ENCODE measurements at regions not wholly inside any gene's neighbourhood (a gene's known extent, or its start where the extent isn't known, plus 50 kb on each side); places are given as distances from the start of the nearest gene placed in this dataset.

GRCh38 chr2:16154061-16154460 is 213.7 kb downstream of the MYCN start:
- no peak for ATAC-seq (ENCODE audit: insufficient read depth, low FRiP score)
- H3K4me1 ChIP-seq (ENCODE audit: control insufficient read depth in 5 of 5, insufficient read depth in 5 of 5, low read length in 5 of 5) = peaks cover 0 to 9% (median 4%) of the 10 kb centered on the region in 5 donors
- no peak for DNase-seq
- WGBS, 2 donors = 93 to 95% methylated on average over 4 of the region's 4 CpGs
- no peak overlapping the region for H3K9ac ChIP-seq (ENCODE audit: insufficient read depth in 1 of 2, low read length in 2 of 2)
- H3K4me3 ChIP-seq = no peak overlapping the region
- H3K27me3 ChIP-seq (ENCODE audit: control insufficient read depth in 3 of 3, insufficient read depth in 3 of 3, low read length in 2 of 3) = no peaks in the 10 kb centered on the region
- no peak for TF ChIP-seq CTCF (IDR thresholded peaks at IDR 0.05; ENCODE audit: control extremely low read depth, extremely low read depth)
- H3K27ac ChIP-seq (ENCODE audit: low read depth in 1 of 2, low read length in 1 of 2) = no peak overlapping the region
- no peaks in the 10 kb centered on the region for H3K36me3 ChIP-seq (ENCODE audit: control insufficient read depth in 4 of 4, insufficient read depth in 4 of 4, low read length in 4 of 4)
- peaks cover 0 to 3% (median 0%) of the 10 kb centered on the region in 4 donors for H3K9me3 ChIP-seq (ENCODE audit: control insufficient read depth in 4 of 4, insufficient read depth in 3 of 4, low read length in 3 of 4)

- DNase-seq (no peak), ATAC-seq (ENCODE audit: insufficient read depth, low FRiP score) (no peak)
- no peaks in the 10 kb centered on the region for H3K36me3 ChIP-seq (ENCODE audit: control insufficient read depth in 4 of 4, insufficient read depth in 4 of 4, low read length in 4 of 4)
- no peaks in the 10 kb centered on the region for H3K27me3 ChIP-seq (ENCODE audit: control insufficient read depth in 3 of 3, insufficient read depth in 3 of 3, low read length in 2 of 3)
- H3K9me3 ChIP-seq (ENCODE audit: control insufficient read depth in 4 of 4, insufficient read depth in 3 of 4, low read length in 3 of 4) = peaks cover 0 to 3% (median 0%) of the 10 kb centered on the region in 4 donors
- TF ChIP-seq CTCF (IDR thresholded peaks at IDR 0.05; ENCODE audit: control extremely low read depth, extremely low read depth) = no peak
- no peak overlapping the region for H3K4me3 ChIP-seq
- H3K9ac ChIP-seq (ENCODE audit: insufficient read depth in 1 of 2, low read length in 2 of 2) = no peak overlapping the region
- peaks cover 0 to 9% (median 4%) of the 10 kb centered on the region in 5 donors for H3K4me1 ChIP-seq (ENCODE audit: control insufficient read depth in 5 of 5, insufficient read depth in 5 of 5, low read length in 5 of 5)
- H3K27ac ChIP-seq (ENCODE audit: low read depth in 1 of 2, low read length in 1 of 2) = no peak overlapping the region
These were observed 213.3 kb downstream of the MYCN start for GRCh38 chr2:16153754-16154035.

GRCh38 chr2:16152928-16153753 is 212.8 kb downstream of the MYCN start:
- no peak overlapping the region for H3K9ac ChIP-seq (ENCODE audit: insufficient read depth in 1 of 2, low read length in 2 of 2)
- no peak overlapping the region for H3K27ac ChIP-seq (ENCODE audit: low read depth in 1 of 2, low read length in 1 of 2)
- DNase-seq (no peak), ATAC-seq (ENCODE audit: insufficient read depth, low FRiP score) (no peak)
- WGBS, 2 donors = 86 to 87% methylated on average over 3 of the region's 3 CpGs
- peaks cover 0 to 9% (median 4%) of the 10 kb centered on the region in 5 donors for H3K4me1 ChIP-seq (ENCODE audit: control insufficient read depth in 5 of 5, insufficient read depth in 5 of 5, low read length in 5 of 5)
- no peak for TF ChIP-seq CTCF (IDR thresholded peaks at IDR 0.05; ENCODE audit: control extremely low read depth, extremely low read depth)
- H3K27me3 ChIP-seq (ENCODE audit: control insufficient read depth in 3 of 3, insufficient read depth in 3 of 3, low read length in 2 of 3) = no peaks in the 10 kb centered on the region
- H3K36me3 ChIP-seq (ENCODE audit: control insufficient read depth in 4 of 4, insufficient read depth in 4 of 4, low read length in 4 of 4) = no peaks in the 10 kb centered on the region
- no peak overlapping the region for H3K4me3 ChIP-seq
- H3K9me3 ChIP-seq (ENCODE audit: control insufficient read depth in 4 of 4, insufficient read depth in 3 of 4, low read length in 3 of 4) = peaks cover 0 to 3% (median 0%) of the 10 kb centered on the region in 4 donors
